GM21423 (cell line): ENCODE measurements at regions not wholly inside any gene's neighbourhood (a gene's known extent, or its start where the extent isn't known, plus 50 kb on each side); places are given as distances from the start of the nearest gene placed in this dataset.
"Not testable (repeated sequence)": the region's sequence is repeated elsewhere in the genome, so short reads cannot be mapped to it uniquely, and the experiment has no call there.

ENCODE experiments used
- ATAC-seq: cut with Tn5 transposase; IDR thresholded peaks from one replicate; pipeline ENCODE4 v1.9.1; 2021; ENCODE audit warnings: mild to moderate bottlenecking, moderate library complexity; ENCODE audit not compliant: unreplicated experiment

DNA sequence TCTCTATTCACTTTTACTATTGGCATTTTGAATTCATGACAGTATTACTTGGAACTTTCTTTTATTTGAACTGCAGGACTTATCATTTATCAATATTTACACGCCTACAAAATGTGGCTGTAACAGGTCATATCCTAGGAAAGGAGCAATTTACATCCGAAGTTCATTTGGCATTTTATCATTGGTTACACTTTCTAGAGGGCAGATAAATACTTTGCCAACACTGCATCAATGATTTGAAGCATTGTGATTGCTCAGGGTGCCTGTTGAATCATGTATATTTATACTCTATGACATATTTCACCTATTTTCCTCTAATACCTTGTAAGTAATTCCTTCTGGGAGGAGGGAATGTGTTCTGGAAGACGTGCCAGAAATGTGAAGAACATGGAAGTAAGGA, 136.7 kb downstream of the MID1IP1 start:
- ATAC-seq = no peak

DNA sequence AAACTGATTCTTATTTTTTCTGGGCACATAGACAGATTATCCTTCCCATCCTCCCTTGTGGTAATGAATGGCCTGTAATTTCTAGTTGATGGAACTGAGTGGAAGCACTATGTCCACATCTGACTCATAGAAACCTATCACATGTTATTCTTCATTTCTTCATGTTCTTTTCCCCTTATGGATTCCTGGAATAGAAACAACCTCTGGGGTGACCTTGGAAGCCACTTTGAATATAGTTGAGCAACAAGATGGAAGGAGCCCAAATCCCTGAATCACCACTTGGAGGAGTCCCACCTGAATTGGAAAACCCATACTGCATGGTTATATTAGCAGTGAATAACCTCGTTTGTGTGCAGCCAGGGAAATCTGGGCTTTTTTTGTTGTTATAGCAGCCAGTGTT, 137.8 kb downstream of the MID1IP1 start:
- no peak for ATAC-seq

DNA sequence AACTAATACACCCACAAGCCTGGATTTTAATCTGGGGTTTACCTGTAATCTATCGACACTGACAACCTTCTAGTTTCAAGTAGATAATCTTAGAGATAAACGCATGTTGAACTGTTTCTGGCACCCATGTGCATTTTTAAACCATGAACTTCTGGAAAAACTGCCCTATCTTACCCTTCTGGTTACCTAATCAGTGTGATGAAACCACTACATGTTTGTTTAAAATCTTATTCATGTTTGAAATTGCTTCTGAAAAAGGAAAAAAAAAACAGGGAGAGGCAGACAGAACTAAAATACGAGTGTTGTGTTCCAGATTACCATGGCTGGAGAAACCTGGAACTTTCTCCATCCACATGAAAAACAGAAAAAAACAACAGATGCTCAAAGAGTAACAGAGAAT, 139.3 kb downstream of the MID1IP1 start:
- ATAC-seq = no peak

DNA sequence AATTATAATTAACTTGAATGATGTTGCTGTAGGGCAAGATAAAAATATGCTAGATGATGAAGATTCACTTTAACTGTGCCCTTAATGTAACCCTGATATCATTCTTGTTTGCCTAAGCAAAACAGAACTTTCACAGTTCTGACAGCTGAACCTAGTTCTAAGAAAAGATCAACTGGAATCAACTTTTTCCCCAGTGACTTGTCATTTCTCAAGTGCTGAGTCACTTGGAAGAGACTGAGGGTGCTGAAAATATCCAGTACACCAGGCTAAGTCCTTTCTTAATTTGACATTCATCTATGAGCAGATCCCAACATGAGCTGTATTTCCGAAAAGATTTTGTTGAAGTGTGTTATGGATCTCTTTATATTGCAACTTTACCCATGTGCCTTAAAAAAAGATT, 140.4 kb downstream of the MID1IP1 start:
- ATAC-seq = no peak

DNA sequence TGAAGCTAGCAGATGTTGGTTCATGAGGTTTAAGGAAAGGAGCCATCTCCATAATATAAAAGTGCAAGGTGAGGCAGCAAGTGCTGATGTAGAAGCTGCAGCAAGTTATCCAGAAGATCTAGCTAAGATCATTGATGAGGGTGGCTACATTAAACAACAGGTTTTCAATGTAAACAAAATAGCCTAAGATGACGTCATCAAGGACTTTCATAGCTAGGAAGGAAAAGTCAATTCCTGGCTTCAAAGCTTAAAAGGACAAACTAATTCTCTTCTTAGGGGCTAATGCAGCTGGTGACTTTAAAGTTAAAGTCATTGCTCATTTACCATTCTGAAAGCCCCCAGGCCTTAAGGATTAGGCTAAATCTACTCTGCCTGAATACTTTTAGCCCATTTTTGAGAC, 141.9 kb downstream of the MID1IP1 start:
- ATAC-seq = no peak

DNA sequence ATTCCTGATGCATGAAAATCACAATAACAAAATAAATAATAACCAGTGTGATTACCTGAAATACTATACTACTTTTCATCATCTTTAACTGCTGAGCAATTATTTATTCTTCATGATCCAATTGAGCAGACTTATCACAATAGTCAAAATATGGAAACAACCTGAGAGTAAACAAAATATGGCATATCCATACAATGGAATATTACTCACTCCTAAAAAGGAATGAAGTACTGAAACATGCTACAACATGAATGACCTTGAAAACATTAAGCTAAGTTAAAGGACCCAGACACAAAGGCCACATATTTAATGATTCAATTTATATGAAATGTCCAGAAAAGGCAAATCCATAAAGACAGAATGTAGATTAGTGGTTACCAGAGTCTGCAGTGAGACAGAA, 146.8 kb downstream of the MID1IP1 start:
- ATAC-seq = no peak

DNA sequence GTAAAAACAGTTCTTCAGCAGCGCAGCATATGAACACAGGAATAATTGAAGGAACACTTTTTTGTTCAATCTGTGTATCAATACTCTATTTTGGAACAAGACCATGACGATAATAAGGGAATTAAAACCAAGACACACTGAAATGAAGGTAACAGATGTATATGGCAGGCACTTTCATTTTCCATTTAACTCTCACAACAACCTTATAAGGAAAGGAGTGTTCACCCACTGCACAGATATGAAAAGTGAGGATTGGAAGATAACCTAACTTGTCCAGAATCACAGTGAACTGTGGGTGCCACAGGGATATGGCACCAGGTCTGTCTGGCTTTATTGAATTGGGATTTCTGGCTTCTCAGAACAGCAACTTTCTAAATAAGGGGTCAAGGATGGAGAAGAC, 153.3 kb downstream of the MID1IP1 start:
- ATAC-seq = no peak

DNA sequence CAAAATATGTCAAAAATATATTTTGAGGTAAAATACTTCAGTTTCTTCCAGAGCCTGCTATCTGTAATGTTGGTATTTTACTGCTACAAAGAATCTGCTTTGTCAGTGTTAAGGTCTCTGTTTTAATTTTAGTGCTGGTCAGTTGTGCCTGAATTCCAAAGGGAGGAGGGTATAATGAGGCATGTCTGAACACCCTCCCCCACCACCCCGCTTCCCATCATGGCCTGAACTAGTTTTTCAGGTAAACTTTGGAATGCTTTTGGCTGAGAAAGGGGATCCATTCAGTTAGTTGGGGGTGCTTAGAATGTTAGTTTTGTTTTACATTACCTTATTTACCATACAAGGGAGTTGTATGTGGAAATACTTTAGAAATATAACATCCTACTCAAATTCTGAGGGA, 158.5 kb downstream of the MID1IP1 start:
- ATAC-seq = no peak

DNA sequence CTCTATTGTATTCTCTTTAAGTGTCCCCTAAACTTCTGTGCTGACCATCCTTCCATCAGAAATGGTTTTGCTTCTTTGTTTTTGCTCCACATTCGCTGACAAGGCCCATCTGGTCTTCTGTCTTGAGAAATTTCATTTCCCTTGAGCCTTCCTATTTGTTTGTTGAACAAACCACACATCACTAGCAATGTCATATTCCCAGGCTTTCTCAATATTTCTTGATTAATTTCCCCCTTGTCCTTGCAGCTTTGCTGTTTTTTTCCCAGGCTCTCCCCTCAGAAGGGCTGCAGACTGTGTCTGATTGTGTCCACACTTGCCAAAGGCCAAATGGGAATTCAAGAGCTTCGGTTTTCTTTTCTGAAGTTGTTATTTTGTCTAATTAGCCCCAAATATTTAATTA, 158.9 kb downstream of the MID1IP1 start:
- no peak for ATAC-seq

DNA sequence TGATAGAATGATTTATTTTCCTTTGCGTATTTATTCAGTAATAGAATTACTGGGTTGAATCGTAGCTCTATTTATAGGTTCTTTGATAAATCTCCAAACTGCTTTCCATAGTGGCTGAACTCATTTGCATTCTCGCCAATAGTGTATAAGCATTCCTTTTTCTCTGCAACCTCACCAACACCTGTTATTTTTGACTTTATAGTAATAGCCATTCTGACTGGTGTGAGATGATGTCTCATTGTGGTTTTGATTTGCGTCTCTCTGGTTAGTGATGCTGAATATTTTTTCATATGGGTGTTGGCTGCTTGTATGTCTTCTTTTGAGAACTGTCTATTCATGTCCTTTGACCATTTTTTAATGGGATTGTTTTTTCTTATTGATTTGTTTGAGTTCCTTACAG, 160.7 kb downstream of the MID1IP1 start:
- ATAC-seq = no peak

DNA sequence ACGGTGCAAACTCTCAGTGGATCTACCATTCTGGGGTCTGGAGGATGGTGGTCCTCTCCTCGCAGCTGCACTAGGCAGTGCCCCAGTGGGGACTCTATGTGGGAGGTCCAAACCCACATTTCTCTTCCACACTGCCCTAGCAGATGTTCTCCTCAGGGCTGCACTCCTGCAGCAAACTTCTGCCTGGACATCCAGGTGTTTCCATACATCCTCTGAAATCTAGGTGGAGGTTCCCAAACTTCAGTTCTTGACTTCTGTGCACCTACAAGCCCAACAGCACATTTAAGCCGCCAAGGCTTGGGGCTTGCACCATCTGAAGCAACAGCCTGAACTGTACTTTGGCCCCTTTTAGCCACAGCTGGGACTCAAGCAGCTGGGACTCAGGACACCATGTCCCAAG, 162.0 kb downstream of the MID1IP1 start:
- ATAC-seq = not testable (repeated sequence)

DNA sequence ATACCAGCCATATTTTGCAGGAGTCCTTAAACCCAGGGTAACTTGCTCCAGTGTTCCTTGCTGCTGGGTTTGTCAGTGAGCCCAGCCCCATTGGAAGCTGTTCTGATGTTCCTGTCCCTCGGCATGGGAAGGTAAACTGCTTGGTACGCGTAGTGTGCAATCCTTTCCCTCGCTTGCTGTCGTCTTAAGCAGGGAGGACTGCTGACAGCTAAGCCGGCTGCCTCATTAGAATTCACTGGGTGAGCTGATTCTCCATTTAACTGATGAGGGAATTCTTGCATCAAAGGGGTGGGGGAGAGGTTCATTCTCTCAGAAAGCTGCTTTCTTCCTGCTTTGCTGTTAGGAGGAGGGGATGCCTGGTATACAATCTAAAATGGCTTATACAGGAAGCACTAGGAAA, 164.6 kb downstream of the MID1IP1 start:
- no peak for ATAC-seq

DNA sequence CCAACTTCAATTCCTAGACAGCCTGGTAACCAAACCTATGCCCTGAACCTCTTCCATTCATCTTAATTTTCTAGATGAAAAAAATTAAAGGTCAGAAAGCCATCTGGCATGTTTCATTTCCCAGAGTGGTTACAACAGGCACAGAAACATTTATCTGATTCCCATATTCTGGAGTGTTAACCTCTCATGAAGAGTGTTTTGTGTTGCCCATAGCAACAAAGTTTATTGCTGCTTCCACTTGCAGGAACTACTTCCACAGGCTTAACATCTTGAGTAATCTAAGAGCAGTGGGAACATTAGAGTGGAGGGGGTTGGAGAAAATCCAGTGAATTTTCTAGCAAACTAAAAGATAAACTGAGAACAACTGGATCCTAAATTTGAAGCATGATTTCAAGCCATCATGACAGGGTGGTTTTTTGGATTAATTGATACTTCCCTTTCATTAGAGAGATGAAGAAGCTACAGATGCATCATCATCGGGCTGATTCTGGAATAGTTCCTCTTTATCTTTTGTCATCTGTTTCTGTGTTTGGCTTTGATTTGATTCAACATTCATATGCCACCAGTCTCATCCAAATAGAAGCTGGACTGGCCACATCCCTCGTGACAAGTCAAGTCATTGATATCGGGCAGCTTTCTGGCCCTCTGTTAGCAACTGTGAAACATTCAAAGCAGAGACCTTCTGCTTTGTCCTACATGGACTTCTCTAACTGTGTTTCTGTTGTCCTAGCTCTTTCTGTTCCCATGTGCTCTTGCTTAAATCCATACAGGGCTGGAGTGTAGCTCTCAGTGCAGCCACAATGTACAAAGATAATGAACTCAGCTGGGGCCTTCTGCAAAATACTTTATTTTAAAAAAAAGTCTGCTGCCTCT, 167.3 kb downstream of the MID1IP1 start:
- no peak for ATAC-seq

DNA sequence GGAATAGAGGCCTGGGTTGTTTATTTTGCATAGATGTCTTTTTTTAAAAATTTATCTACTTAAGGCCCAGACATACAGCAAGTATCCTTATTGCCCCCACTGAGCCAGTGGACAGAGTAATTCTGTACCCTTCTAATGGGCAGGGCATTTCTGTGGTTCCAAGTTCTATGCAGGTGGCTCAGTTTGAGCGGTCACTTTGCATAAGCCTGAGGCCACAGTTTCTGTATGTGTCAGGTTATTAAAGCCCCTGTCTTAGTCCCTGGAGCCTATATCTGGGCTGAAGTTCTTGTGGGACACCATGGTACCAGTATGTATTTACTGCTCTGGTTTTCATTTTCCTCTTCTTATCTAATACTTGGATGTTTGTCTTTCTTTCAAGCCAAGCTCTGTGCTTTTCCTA, 168.8 kb downstream of the MID1IP1 start:
- ATAC-seq = no peak

DNA sequence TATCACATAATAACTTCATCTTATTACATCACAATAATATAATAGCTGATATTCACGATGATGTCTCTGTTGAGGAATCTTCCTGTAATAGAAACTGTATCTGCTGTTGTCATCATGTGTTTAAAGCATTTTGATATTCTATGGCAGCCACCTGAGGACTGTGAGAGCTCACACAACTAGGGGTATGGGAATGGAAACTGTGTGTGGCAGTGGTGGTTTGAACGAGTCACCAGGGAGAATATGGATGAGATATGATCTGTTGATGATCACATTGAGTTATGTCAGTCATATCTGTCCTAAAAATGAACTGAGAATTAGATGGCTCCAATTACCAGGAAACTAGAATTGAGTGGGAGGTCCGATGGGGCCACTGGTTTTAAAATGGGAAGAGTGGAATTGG, 169.6 kb downstream of the MID1IP1 start:
- ATAC-seq = no peak

DNA sequence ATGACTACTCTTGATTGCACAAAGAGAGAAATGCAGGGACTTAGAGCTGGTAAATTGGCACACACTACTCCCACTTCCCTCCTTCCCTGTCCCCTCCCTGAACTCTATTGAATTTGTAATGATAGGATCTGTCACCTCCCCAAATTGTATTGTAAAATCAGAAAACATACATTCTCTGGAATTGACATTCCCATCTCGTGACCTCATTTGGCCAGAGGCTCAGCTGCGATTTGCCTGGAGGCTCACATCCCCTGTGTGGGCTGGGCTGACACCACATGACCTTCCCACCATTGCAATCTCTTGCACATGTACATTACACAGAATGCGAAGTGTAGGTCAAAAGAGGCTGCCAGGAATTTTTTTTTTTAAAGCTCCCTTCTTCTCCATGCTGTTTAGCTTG, 172.1 kb downstream of the MID1IP1 start:
- ATAC-seq = no peak

DNA sequence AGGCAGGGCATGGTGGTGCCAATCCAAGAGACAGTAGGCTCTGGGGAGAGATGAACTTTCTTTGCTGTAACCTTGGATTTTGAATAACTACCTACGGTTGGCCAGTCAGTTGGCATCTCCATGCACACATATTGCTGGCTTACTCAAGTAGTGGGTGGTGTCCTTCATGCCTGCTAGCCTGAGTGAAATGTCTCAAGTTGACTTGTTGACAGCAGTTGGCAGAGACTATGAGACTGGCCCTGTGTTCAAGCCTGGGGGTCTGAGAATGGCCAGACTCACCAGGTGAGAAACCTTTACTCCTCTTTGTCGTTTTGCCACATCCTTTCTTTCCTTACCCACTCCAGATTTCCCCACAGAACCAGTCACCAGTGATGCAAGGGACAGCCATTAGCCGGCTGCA, 173.3 kb downstream of the MID1IP1 start:
- ATAC-seq = no peak

DNA sequence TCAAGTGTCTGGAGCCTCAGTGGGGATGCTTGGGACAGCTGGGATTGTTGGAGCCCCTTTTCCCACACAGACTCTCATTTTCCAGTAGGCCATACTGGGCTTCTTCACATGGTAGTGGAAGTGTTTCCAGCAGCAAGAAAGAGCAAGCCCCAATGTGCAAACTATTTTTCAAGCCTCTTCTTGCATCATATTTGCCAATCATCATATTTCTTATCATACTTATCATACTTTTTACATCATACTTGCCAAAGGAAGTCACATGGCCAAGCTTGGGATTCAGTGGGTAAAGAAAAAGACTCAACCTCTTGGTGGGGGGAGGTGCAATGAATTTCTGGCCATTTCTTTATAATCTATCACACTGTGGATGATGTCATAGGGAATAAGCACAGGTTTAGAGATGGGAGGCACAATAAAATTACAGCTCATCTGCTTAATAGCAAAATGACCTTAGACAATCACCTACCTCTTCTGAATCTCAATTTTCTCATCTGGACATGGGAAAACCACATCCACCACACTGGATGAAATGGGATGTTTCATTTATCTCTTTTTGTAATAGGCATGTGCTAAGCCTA, 174.2 kb downstream of the MID1IP1 start:
- no peak for ATAC-seq

DNA sequence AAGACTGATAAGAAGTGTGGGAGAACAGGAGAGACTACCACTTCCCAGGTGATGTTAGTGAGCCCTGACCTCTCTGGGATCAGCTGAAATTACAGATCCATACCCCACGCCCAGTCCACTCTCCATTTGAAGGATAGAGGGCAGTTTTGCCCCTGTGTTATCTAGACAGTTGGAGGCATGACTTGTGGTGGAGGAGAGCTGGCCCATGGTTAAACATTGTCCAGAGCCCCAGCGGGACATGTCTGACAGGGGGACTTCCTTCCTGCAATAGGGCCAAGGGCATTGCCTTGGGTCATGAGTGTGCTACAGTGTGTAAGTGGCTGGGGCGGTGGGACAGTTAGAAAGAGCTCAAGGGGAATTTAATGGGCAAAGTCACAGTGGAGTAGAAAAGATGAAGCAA, 181.1 kb downstream of the MID1IP1 start:
- peak; percentile 87 for ATAC-seq

DNA sequence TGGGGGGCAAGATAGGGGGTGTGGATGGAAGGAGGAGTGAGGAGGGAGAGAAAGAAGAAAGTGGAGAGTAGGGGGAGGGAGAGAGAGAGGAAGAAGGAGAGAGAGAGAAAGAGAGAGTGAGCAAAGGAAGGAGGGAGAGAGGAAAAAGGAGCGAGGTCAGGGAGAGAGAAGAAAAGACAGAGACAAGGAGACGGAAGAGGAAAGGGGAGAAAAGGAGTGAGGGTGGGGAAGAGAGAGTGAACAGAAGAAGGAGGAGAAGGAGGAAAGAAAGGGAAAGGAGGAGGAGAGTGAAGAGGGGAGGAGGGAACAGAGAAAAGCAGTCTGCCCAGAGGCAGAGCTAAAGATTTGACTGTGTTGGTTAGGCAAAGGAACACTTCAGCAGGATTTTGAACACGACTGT, 181.6 kb downstream of the MID1IP1 start:
- ATAC-seq = no peak

DNA sequence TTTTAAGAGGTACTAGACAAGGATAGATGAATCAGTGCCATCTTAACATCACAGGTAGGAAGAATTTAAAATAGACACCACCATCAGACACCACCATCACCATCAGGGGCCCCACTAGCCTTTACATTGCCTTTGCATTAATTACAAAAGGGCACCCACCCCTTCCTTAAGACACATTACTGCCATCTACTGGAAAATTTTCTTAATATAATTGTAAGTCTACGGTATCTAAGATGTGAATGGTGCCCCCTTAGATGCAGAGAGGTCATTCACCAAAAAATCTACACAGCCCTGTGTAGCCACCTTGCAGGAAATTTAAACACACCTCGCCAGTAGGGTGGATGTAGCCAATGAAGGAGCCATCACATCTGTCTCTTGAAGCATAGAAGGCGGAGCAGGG, 184.1 kb downstream of the MID1IP1 start:
- ATAC-seq = no peak

DNA sequence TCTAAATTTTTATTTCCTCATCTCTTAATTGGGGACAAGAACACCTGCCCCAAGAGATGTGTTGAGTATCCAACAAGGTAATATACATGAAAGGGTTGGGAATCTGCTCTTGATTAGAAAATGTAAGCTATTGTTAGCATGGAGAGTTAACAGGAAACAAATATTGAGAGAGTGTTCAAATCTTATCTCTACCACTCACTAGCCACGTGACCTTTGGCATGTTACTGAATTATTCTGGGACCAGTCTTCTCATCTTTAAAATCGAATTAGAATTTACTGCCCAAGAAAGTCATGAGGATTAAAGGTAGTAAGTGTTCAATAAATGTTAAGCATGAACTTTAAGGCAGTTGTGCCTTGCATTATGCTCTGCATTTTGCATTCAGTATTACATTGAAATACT, 184.7 kb downstream of the MID1IP1 start:
- no peak for ATAC-seq

DNA sequence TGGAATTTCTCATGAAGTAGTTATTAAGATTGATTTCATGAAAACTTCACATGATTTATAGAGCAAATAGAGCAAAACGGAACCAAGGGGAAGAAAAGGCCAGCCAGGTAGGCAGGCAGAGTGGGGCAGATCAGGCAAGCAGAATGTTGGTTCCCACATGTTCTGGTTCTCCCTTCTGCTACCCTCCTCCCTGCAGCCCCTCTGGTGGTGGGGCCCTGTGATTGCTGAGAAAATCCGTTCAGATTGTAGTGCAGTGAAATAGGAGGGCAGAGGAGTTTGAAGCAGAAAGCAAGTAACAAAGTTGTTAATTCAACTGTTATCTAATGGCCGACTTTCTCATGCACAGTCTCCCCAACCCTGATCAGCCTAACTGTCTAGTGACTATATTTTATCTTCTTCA, 185.3 kb downstream of the MID1IP1 start:
- no peak for ATAC-seq
